WTC11 (cell line): ENCODE measurements at regions not wholly inside any gene's neighbourhood (a gene's known extent, or its start where the extent isn't known, plus 50 kb on each side); places are given as distances from the start of the nearest gene placed in this dataset.

Experiments
- CTCF ChIP-seq: fragments of 200-600 bp; IDR thresholded peaks from 2 replicates; pipeline ENCODE4 v1.8.0; 2022; ENCODE audit warnings: antibody characterized with exemption
- MXD4 ChIP-seq: fragments of 250-450 bp; sonication (Bioruptor Pico); IDR thresholded peaks from 2 replicates; pipeline ENCODE4 v1.8.0; 2021; ENCODE audit warnings: mild to moderate bottlenecking, moderate library complexity, borderline replicate concordance
- NR2C2 ChIP-seq: sonication (generic); formaldehyde crosslinking; IDR thresholded peaks from 2 replicates; pipeline ENCODE4 v1.8.0; 2022; ENCODE audit warnings: mild to moderate bottlenecking, missing genetic modification reagents
- ZNF512 ChIP-seq: sonication (generic); formaldehyde crosslinking; IDR thresholded peaks from 2 replicates; pipeline ENCODE4 v1.8.1; 2022; ENCODE audit warnings: missing genetic modification reagents, borderline replicate concordance

DNA sequence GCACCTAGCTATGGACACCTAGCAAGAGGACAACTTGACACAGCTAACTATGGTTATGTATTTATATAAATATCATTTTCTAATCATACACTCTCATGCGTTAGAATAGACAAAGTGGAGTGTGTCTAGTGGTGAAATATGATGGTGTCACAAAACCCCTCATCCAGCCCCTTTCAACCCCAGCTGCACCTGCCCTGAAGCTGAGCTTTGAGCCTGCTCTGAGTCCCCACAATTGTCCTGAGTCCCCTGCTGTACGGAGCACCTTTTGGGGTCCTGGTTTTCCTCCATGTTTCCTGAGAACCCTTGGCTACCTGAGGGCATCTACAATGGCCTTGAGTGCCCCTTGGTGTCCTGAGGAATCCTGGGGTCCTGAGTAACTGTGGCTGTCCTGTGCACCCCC lies 1072.8 kb downstream of the TMEM121 start:
- no peak for TF ChIP-seq MXD4 (CRISPR knock-in tag)
- TF ChIP-seq CTCF = no peak
- no peak for TF ChIP-seq ZNF512 (CRISPR knock-in tag)
- TF ChIP-seq NR2C2 = no peak
